CD14-positive monocyte (primary cell): ENCODE measurements at regions not wholly inside any gene's neighbourhood (a gene's known extent, or its start where the extent isn't known, plus 50 kb on each side); places are given as distances from the start of the nearest gene placed in this dataset.

Source experiments
- DNase-seq, 3 donors: peaks; one replicate each; pipeline ENCODE4 v3.0.0-alpha.2; 2011 to 2022
- H2AFZ ChIP-seq: 2 replicates; pipeline ENCODE4 v1.6.0; 2012; ENCODE audit warnings: mild to moderate bottlenecking, low read depth, low read length, inconsistent platforms; ENCODE audit not compliant: insufficient read depth, poor library complexity, severe bottlenecking
- H3K27ac ChIP-seq, 2 donors: 1 replicate in 1 of 2; 2 replicates in 1 of 2; pipeline ENCODE4 v1.5.1; 2012 to 2013; ENCODE audit warnings: low read length in 2 of 2, control low read depth in 1 of 2, inconsistent platforms in 1 of 2, low read depth in 1 of 2, mild to moderate bottlenecking in 1 of 2
- H3K27me3 ChIP-seq, 2 donors: one replicate each; pipeline versions ENCODE4 v1.6.0 to v1.6.1; 2011 to 2013; ENCODE audit warnings: low read length in 2 of 2; ENCODE audit not compliant: control insufficient read depth in 2 of 2, insufficient read depth in 2 of 2
- H3K36me3 ChIP-seq, 2 donors: replicated peaks in 1 of 2; 1 replicate in 1 of 2; 2 replicates in 1 of 2; pipeline versions ENCODE4 v1.5.1 to v1.6.1; 2012 to 2013; ENCODE audit warnings: low read length in 2 of 2, control low read depth in 1 of 2, inconsistent platforms in 1 of 2, mild to moderate bottlenecking in 1 of 2; ENCODE audit not compliant: insufficient read depth in 2 of 2, control insufficient read depth in 1 of 2
- H3K4me1 ChIP-seq, 2 donors: 1 replicate in 1 of 2; 2 replicates in 1 of 2; pipeline versions ENCODE4 v1.5.1 to v1.6.1; 2012 to 2013; ENCODE audit warnings: low read length in 2 of 2, control low read depth in 1 of 2, inconsistent platforms in 1 of 2, mild to moderate bottlenecking in 1 of 2, moderate library complexity in 1 of 2; ENCODE audit not compliant: insufficient read depth in 2 of 2, control insufficient read depth in 1 of 2
- H3K4me2 ChIP-seq: replicated peaks from 2 replicates; pipeline ENCODE3; 2012; ENCODE audit warnings: low read length, moderate library complexity, mild to moderate bottlenecking; ENCODE audit not compliant: poor library complexity, severe bottlenecking; ENCODE audit errors: extremely low read depth
- H3K4me3 ChIP-seq, 3 experiments: fragments of 200-600 bp in 1 of 3; sonication (generic) in 1 of 3; replicated peaks in 1 of 3; 1 replicate in 2 of 3; 2 replicates in 1 of 3; pipeline ENCODE4 v1.5.1; 2011 to 2013; ENCODE audit warnings: low read length in 3 of 3, mild to moderate bottlenecking in 3 of 3, control low read depth in 2 of 3, low read depth in 2 of 3, inconsistent platforms in 1 of 3, moderate library complexity in 1 of 3
- H3K79me2 ChIP-seq: 2 replicates; pipeline ENCODE4 v1.6.0; 2012; ENCODE audit warnings: mild to moderate bottlenecking, control low read depth, inconsistent platforms, low read length, moderate library complexity; ENCODE audit not compliant: insufficient read depth
- H3K9ac ChIP-seq: 2 replicates; pipeline ENCODE4 v1.6.0; 2017; ENCODE audit warnings: low read length, mild to moderate bottlenecking; ENCODE audit not compliant: insufficient read depth, poor library complexity, severe bottlenecking
- H3K9me3 ChIP-seq, 2 donors: replicated peaks in 1 of 2; 1 replicate in 1 of 2; 2 replicates in 1 of 2; pipeline versions ENCODE4 v1.5.1 to v1.6.1; 2012 to 2013; ENCODE audit warnings: low read length in 2 of 2, control low read depth in 1 of 2; ENCODE audit not compliant: control insufficient read depth in 1 of 2, insufficient read depth in 1 of 2
- H4K20me1 ChIP-seq: 2 replicates; pipeline ENCODE4 v1.6.0; 2012; ENCODE audit warnings: mild to moderate bottlenecking, low read length, control low read depth, moderate library complexity; ENCODE audit not compliant: insufficient read depth
- H3K27ac Mint-ChIP-seq, 7 donors: one replicate each; pipeline ENCODE4 v1.8.0; 2020; ENCODE audit warnings: mild to moderate bottlenecking in 7 of 7, mixed read lengths in 7 of 7, moderate library complexity in 6 of 7, inconsistent platforms in 2 of 7
- H3K27me3 Mint-ChIP-seq, 3 donors: one replicate each; pipeline ENCODE4 v1.8.0; 2021 to 2022; ENCODE audit warnings: low read depth in 3 of 3, mild to moderate bottlenecking in 3 of 3, mixed read lengths in 3 of 3, moderate library complexity in 3 of 3, inconsistent platforms in 1 of 3
- H3K36me3 Mint-ChIP-seq, 2 donors: one replicate each; pipeline ENCODE4 v1.8.0; 2020; ENCODE audit warnings: mixed read lengths in 2 of 2, inconsistent platforms in 1 of 2, mild to moderate bottlenecking in 1 of 2
- H3K4me1 Mint-ChIP-seq: one replicate; pipeline ENCODE4 v1.8.0; 2020; ENCODE audit warnings: mild to moderate bottlenecking, mixed read lengths
- H3K4me3 Mint-ChIP-seq, 2 donors: one replicate each; pipeline ENCODE4 v1.8.0; 2020; ENCODE audit warnings: mild to moderate bottlenecking in 2 of 2, mixed read lengths in 2 of 2, moderate library complexity in 1 of 2
- H3K9me3 Mint-ChIP-seq, 7 donors: one replicate each; pipeline ENCODE4 v1.8.0; 2020 to 2022; ENCODE audit warnings: mixed read lengths in 7 of 7, mild to moderate bottlenecking in 6 of 7, moderate library complexity in 6 of 7, inconsistent platforms in 2 of 7
- WGBS: methylation state at CpG from one replicate; pipeline ENCODE4 v1.1.5; 2013; ENCODE audit warnings: missing lambda C conversion rate; ENCODE audit not compliant: insufficient coverage; 5-methylcytosine and 5-hydroxymethylcytosine counted together
- intact Hi-C, 2 donors: fragments of 100-400 bp; cut with micrococcal nuclease; formaldehyde crosslinking; loops; one replicate each; pipeline versions ENCODE4 v1.15.0 to v1.15.1; 2023
- TF ChIP-seq, protein P1 (sequence below): fragments of 200-600 bp; IDR thresholded peaks from one replicate; pipeline ENCODE4 v1.8.0; 2022; ENCODE audit warnings: antibody characterized with exemption, mild to moderate bottlenecking

DNA sequence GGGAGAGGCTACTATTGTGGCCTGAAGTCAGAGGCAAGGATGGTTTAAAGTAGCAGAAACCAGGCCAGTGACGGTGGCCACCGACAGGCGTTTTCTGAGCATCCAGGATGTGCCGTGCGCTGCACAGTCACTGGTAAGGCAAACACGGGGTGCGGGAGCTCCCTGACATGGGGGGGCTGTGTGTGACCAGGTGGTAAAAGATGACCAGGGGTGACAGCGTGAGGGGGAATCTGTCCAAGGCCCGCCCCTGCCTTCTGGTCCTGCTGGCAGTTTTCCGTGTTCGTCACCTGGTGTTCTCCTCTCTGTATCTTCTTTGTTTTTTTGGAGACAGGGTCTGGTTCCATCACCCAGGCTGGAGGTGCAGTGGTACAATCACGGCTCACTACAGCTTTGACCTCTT is 167.4 kb downstream of the ICE1 start:
- Histone ChIP-seq H3K9me3 (peaks cover 0 to 14% of the 10 kb centered on the region in 2 donors), H3K9ac (no peak overlapping the region), H2AFZ (no peak overlapping the region), H4K20me1 (no peaks in the 10 kb centered on the region), H3K4me3 (no peak overlapping the region), H3K4me1 (no peaks in the 10 kb centered on the region), H3K36me3 (no peaks in the 10 kb centered on the region), H3K4me2 (no peak overlapping the region), H3K27me3 (no peaks in the 10 kb centered on the region), H3K79me2 (no peaks in the 10 kb centered on the region), H3K27ac (no peak overlapping the region)
- H3K27me3 Mint-ChIP-seq = peaks cover 0 to 6% (median 0%) of the 10 kb centered on the region in 3 donors
- no peak overlapping the region for H3K4me3 Mint-ChIP-seq
- H3K27ac Mint-ChIP-seq = no peak overlapping the region
- 95% methylated on average over 12 of the region's 12 CpGs for WGBS
- intact Hi-C loops = no loop called here
- H3K4me1 Mint-ChIP-seq = no peaks in the 10 kb centered on the region
- no peak for DNase-seq
- H3K9me3 Mint-ChIP-seq = peaks cover 0 to 23% (median 3%) of the 10 kb centered on the region in 7 donors
- TF ChIP-seq, protein P1, sequence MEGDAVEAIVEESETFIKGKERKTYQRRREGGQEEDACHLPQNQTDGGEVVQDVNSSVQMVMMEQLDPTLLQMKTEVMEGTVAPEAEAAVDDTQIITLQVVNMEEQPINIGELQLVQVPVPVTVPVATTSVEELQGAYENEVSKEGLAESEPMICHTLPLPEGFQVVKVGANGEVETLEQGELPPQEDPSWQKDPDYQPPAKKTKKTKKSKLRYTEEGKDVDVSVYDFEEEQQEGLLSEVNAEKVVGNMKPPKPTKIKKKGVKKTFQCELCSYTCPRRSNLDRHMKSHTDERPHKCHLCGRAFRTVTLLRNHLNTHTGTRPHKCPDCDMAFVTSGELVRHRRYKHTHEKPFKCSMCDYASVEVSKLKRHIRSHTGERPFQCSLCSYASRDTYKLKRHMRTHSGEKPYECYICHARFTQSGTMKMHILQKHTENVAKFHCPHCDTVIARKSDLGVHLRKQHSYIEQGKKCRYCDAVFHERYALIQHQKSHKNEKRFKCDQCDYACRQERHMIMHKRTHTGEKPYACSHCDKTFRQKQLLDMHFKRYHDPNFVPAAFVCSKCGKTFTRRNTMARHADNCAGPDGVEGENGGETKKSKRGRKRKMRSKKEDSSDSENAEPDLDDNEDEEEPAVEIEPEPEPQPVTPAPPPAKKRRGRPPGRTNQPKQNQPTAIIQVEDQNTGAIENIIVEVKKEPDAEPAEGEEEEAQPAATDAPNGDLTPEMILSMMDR = no peak
- H3K36me3 Mint-ChIP-seq = no peaks in the 10 kb centered on the region

DNA sequence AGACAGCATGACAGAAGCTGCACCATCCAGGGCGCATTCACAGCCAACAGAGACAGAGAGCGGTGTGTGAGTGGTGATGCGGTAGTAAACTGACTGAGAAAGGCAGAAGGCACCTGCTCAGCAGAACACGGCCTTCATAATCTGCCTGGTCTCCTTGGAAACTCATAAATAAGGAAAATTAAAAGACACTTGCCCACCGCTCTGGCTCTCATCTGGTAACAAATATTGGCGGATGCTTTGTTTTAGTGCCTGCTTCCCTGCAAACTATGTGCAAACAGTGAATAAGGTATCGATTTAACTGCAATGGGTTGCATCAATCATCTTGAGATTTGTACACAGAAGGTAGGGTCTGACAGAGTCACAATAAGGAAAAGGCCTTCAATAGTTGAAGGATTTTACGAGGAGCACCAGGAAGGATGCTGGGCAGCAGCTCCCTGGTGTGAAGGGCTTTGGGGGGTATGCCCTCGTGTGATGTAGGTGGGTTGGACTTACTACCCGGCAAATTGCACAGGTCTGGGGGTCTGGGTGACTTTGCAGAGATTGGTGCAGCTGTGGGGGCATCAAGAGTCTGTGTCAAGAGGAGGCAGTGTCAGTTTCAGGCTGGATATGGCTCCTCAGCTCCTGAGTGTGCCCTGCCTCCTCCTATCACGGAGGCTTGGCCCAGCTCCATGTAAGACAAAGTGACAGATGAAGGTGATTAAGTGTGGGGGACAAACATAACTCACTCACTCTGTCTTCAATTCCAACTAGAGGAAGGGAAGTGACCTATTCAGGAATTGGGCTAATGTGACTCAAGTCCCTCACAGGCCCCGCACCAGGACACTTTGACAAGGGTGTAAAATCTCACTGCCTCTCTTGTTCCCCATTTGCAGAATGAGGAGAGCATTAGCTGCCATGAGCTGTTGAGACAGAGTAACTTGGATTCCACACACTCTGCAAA is 166.7 kb downstream of the ICE1 start:
- 77% methylated on average over 8 of the region's 12 CpGs for WGBS
- H3K9ac ChIP-seq = no peak overlapping the region
- H3K4me3 Mint-ChIP-seq = no peak overlapping the region
- H3K9me3 Mint-ChIP-seq = peaks cover 0 to 21% (median 3%) of the 10 kb centered on the region in 7 donors
- DNase-seq = no peak
- H3K27ac ChIP-seq = no peak overlapping the region
- no peaks in the 10 kb centered on the region for H3K79me2 ChIP-seq
- H4K20me1 ChIP-seq = no peaks in the 10 kb centered on the region
- H3K27me3 Mint-ChIP-seq = peaks cover 0 to 5% (median 0%) of the 10 kb centered on the region in 3 donors
- no peaks in the 10 kb centered on the region for H3K36me3 Mint-ChIP-seq
- TF ChIP-seq, protein P1 = no peak
- no peaks in the 10 kb centered on the region for H3K36me3 ChIP-seq
- H2AFZ ChIP-seq = no peak overlapping the region
- no peaks in the 10 kb centered on the region for H3K4me1 ChIP-seq
- intact Hi-C loops = no loop called here
- H3K4me2 ChIP-seq = no peak overlapping the region
- no peaks in the 10 kb centered on the region for H3K4me1 Mint-ChIP-seq
- H3K9me3 ChIP-seq = peaks cover 0 to 14% of the 10 kb centered on the region in 2 donors
- no peaks in the 10 kb centered on the region for H3K27me3 ChIP-seq
- no peak overlapping the region for H3K4me3 ChIP-seq
- no peak overlapping the region for H3K27ac Mint-ChIP-seq
